SK-N-MC (cell line): ENCODE measurements at regions not wholly inside any gene's neighbourhood (a gene's known extent, or its start where the extent isn't known, plus 50 kb on each side); places are given as distances from the start of the nearest gene placed in this dataset.

Experiments used
- EZH2 ChIP-seq: fragments of 200-600 bp; sonication (generic); IDR thresholded peaks from one replicate; pipeline ENCODE4 v1.6.1; 2017; ENCODE audit warnings: antibody characterized with exemption
- FOXP2 ChIP-seq: optimal IDR thresholded peaks from 2 replicates; pipeline ENCODE3; 2011; ENCODE audit warnings: mild to moderate bottlenecking, moderate library complexity; ENCODE audit not compliant: insufficient read depth; ENCODE audit errors: extremely low read length, control extremely low read depth
- POLR2AphosphoS5 ChIP-seq: IDR thresholded peaks from 2 replicates; pipeline ENCODE4 v1.6.1; 2012; ENCODE audit warnings: mild to moderate bottlenecking, low read depth, low read length, borderline replicate concordance

DNA sequence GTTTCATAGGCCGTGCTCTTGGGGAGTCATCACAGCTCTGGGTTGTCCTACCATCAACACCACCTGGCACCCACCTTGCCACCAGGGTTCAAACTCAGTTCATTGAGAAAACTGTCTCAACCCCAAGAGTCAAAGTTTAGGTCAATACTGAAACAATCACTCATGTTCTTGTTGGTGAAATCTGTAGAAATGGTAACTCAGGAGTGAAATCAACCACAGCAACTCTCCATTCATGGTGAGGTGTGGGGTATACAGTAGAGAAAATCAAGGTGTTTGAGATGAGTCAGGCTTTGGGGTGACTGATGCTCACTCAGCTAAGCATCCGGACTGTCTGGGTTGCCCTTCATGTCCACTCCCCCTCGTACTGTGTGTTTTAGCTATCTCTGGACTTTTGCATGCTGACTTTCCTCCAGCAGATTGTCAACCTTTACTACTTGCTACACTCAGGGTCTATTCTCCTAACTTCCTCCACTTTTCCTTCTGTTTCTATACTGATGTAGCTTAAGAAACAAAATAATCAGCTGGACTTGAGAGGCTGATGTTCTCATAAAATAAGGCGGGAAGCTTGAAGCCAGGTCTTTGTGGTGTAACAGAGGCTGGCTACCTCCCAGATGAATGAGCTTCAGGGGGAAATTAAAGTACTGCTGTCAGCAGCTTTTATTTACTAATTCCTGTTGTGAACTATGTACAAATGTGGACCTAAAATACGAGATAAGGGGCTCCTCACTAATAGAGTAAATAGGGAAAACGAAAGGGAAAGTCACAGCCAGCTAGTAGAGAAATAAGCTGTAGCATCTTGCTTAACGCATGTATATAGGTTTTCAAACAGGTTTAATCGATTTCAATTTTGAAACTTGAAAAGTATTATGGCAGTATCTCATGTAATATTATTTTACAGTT lies 173.6 kb upstream of the AKR1E2 start:
- TF ChIP-seq POLR2AphosphoS5 (no peak), EZH2 (no peak), FOXP2 (no peak)
